Loucy (cell line): ENCODE measurements at regions not wholly inside any gene's neighbourhood (a gene's known extent, or its start where the extent isn't known, plus 50 kb on each side); places are given as distances from the start of the nearest gene placed in this dataset.

Experiments
- H2AFZ ChIP-seq: fragments of 200-600 bp; sonication (generic); 2 replicates; pipeline ENCODE4 v1.6.0; 2016; ENCODE audit warnings: antibody characterized with exemption, mild to moderate bottlenecking, low read length, moderate library complexity
- H3F3A ChIP-seq: fragments of 200-600 bp; 2 replicates; pipeline ENCODE4 v1.6.0; 2016; ENCODE audit warnings: antibody characterized with exemption, low read depth, mild to moderate bottlenecking
- H3K27me3 ChIP-seq: fragments of 200-600 bp; sonication (generic); 2 replicates; pipeline ENCODE4 v1.6.1; 2014; ENCODE audit warnings: low read length, mild to moderate bottlenecking; ENCODE audit not compliant: insufficient read depth, poor library complexity, severe bottlenecking
- H3K36me3 ChIP-seq: fragments of 200-600 bp; sonication (generic); 2 replicates; pipeline ENCODE4 v1.6.1; 2016; ENCODE audit warnings: low read length; ENCODE audit not compliant: insufficient read depth
- H3K4me1 ChIP-seq: fragments of 200-600 bp; sonication (generic); 2 replicates; pipeline ENCODE4 v1.5.1; 2014; ENCODE audit warnings: low read length, mild to moderate bottlenecking; ENCODE audit not compliant: insufficient read depth, poor library complexity, severe bottlenecking
- H3K4me2 ChIP-seq: fragments of 200-600 bp; sonication (generic); 2 replicates; pipeline ENCODE4 v1.6.0; 2014; ENCODE audit warnings: antibody characterized with exemption, low read length, low read depth, mild to moderate bottlenecking; ENCODE audit not compliant: poor library complexity, severe bottlenecking
- H3K4me3 ChIP-seq: fragments of 200-600 bp; sonication (generic); 2 replicates; pipeline ENCODE4 v1.5.1; 2014; ENCODE audit warnings: low read length, mild to moderate bottlenecking, mixed read lengths; ENCODE audit not compliant: poor library complexity, severe bottlenecking
- H3K79me2 ChIP-seq: fragments of 200-600 bp; sonication (generic); 2 replicates; pipeline ENCODE4 v1.6.1; 2014; ENCODE audit warnings: low read length; ENCODE audit not compliant: insufficient read depth
- H3K9ac ChIP-seq: fragments of 200-600 bp; sonication (generic); 2 replicates; pipeline ENCODE4 v1.6.0; 2014; ENCODE audit warnings: mild to moderate bottlenecking, low read depth, low read length, moderate library complexity; ENCODE audit not compliant: poor library complexity, severe bottlenecking
- H3K9me2 ChIP-seq: fragments of 200-600 bp; sonication (generic); replicated peaks from 2 replicates; pipeline ENCODE4 v1.6.1; 2016; ENCODE audit warnings: low read depth, low read length, mixed read lengths
- H3K9me3 ChIP-seq: fragments of 200-600 bp; sonication (generic); 2 replicates; pipeline ENCODE4 v1.6.1; 2014; ENCODE audit warnings: mild to moderate bottlenecking, antibody characterized with exemption, low read length, low read depth; ENCODE audit not compliant: insufficient read depth
- H4K20me1 ChIP-seq: fragments of 200-600 bp; sonication (generic); 2 replicates; pipeline ENCODE4 v1.6.0; 2014; ENCODE audit warnings: antibody characterized with exemption, low read length, mild to moderate bottlenecking; ENCODE audit not compliant: insufficient read depth, poor library complexity, severe bottlenecking
- EZH2phosphoT487 ChIP-seq: fragments of 200-600 bp; IDR thresholded peaks from 2 replicates; pipeline ENCODE4 v1.6.1; 2018; ENCODE audit warnings: antibody characterized with exemption, mild to moderate bottlenecking, moderate library complexity, borderline replicate concordance
- TF ChIP-seq, protein P1 (sequence below): fragments of 200-600 bp; sonication (generic); conservative IDR thresholded peaks from 2 replicates; pipeline ENCODE4 v1.5.1; 2014; ENCODE audit warnings: mild to moderate bottlenecking, antibody characterized with exemption, low read length

DNA sequence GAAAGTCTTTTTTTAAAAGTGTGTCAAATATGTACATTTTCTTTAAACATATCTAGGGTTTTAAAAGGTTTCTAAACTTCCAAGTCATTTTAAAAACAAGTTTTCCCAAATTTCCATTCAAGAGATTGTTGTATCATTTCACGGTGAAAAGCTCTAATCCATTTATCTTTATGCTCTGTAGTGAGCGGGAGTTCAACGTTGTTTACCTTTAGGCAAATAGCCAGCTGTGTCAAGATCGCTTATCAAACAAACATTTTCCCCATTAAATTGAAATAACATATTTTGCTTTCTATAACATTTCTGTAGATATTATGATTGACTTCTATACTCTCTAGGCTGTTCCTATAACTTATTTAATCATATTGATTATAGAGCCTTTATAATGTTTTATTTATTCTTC, 75.1 kb downstream of the CTSL start:
- Histone ChIP-seq H3K4me3 (no peak overlapping the region), H3K9me2 (no peaks in the 10 kb centered on the region), H2AFZ (no peak overlapping the region), H3K4me2 (no peak overlapping the region), H3K9me3 (no peaks in the 10 kb centered on the region), H4K20me1 (no peaks in the 10 kb centered on the region), H3K36me3 (no peaks in the 10 kb centered on the region), H3K79me2 (no peaks in the 10 kb centered on the region), H3K27me3 (no peaks in the 10 kb centered on the region), H3F3A (no peaks in the 10 kb centered on the region), H3K9ac (no peak overlapping the region), H3K4me1 (no peaks in the 10 kb centered on the region)
- TF ChIP-seq, protein P1, sequence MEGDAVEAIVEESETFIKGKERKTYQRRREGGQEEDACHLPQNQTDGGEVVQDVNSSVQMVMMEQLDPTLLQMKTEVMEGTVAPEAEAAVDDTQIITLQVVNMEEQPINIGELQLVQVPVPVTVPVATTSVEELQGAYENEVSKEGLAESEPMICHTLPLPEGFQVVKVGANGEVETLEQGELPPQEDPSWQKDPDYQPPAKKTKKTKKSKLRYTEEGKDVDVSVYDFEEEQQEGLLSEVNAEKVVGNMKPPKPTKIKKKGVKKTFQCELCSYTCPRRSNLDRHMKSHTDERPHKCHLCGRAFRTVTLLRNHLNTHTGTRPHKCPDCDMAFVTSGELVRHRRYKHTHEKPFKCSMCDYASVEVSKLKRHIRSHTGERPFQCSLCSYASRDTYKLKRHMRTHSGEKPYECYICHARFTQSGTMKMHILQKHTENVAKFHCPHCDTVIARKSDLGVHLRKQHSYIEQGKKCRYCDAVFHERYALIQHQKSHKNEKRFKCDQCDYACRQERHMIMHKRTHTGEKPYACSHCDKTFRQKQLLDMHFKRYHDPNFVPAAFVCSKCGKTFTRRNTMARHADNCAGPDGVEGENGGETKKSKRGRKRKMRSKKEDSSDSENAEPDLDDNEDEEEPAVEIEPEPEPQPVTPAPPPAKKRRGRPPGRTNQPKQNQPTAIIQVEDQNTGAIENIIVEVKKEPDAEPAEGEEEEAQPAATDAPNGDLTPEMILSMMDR = no peak
- no peak for TF ChIP-seq EZH2phosphoT487

DNA sequence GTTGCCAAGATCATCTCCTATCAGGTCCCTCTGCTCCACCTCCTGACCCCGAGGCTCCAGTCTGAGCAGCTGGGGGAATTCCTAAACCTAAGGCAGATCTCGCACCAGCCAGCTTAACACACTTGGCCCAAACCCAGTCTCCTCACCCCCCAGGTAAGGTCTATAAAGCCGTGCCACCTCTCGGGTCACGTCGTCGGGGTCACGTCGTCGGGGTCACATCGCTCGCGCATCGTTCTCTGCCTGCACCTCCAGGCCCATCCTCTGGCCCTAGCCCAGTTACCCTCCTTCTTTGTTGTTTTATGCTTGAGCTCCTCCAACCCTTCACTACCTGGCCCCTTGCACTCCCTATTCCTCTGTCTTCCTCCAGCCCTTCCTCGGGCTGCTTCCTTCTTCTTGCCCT, 77.2 kb downstream of the CTSL start:
- Histone ChIP-seq H3K4me2 (no peak overlapping the region), H4K20me1 (no peaks in the 10 kb centered on the region), H3K36me3 (no peaks in the 10 kb centered on the region), H3K4me3 (no peak overlapping the region), H3K27me3 (no peaks in the 10 kb centered on the region), H3K79me2 (no peaks in the 10 kb centered on the region), H3K9ac (no peak overlapping the region), H3K4me1 (no peaks in the 10 kb centered on the region), H2AFZ (no peak overlapping the region), H3K9me3 (no peaks in the 10 kb centered on the region; the same call in 1 of the 2 replicates), H3K9me2 (no peaks in the 10 kb centered on the region), H3F3A (no peaks in the 10 kb centered on the region)
- TF ChIP-seq, protein P1 = no peak
- TF ChIP-seq EZH2phosphoT487 = no peak

DNA sequence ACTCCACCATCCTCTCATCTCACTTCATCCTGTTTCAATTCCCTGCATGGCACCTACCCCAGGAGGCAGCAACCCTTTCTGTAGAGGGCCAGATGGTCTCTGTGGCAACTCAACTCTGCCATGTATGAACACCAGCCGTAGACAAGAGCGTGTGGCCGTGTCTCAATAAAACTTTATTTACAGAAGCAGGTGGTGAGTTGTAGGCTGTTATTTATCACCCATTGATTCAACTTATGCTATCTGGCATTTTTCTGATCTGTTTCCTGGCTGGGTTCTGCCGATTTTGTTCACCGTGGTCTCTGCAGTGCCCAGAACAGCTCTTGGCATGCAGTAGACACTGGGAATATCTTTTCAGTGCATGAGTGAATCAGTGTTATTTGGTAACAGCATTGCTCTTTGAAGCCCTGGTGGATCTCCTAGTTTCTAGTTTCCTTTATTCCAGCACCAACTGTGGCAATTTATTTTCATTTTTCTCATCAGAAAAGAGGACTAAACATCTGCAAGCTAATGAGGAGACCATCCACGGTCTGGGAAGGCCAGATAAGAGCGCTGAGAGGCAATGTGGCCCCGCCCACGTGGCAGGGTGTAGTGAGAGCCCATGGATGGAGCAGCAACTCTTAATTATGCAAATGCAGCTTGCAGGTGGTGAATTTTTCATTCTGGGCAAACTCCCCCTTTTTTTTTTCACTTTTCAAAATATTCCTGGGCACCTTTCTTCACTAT, 77.9 kb downstream of the CTSL start:
- H3F3A ChIP-seq = no peaks in the 10 kb centered on the region
- H3K79me2 ChIP-seq = no peaks in the 10 kb centered on the region
- H4K20me1 ChIP-seq = no peaks in the 10 kb centered on the region
- H2AFZ ChIP-seq = no peak overlapping the region
- no peak for TF ChIP-seq EZH2phosphoT487
- no peaks in the 10 kb centered on the region for H3K9me2 ChIP-seq
- H3K9me3 ChIP-seq = peaks cover 4% of the 10 kb centered on the region; the same call in 1 of the 2 replicates
- no peak overlapping the region for H3K4me2 ChIP-seq
- H3K4me3 ChIP-seq = no peak overlapping the region
- H3K9ac ChIP-seq = no peak overlapping the region
- H3K4me1 ChIP-seq = no peaks in the 10 kb centered on the region
- no peaks in the 10 kb centered on the region for H3K36me3 ChIP-seq
- no peaks in the 10 kb centered on the region for H3K27me3 ChIP-seq

DNA sequence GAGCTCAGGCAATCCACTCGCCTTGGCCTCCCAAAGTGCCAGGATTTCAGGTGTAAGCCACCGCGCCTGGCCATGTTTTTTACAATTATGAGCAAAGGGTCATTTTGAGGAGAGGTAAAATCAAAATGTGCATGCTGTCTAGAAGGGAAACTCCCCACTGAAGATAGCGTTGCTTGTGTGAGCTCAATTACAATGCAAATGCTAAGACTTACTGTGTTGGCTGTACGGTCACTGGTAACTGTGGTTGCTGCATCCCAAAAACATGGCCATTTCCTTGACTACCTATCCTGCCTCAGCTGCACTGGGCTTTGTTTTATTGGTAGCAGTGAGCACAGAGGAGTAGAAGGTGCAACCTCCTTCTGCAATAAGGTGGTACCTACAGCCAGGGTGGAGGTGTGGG, 77.4 kb upstream of the SPATA31E1 start:
- peaks cover 5% of the 10 kb centered on the region; the same call in 1 of the 2 replicates for H3K9me3 ChIP-seq
- H3K27me3 ChIP-seq = no peaks in the 10 kb centered on the region
- H2AFZ ChIP-seq = no peak overlapping the region
- no peaks in the 10 kb centered on the region for H3K79me2 ChIP-seq
- H3K9me2 ChIP-seq = no peaks in the 10 kb centered on the region
- H3K4me3 ChIP-seq = no peak overlapping the region
- H3K4me1 ChIP-seq = no peaks in the 10 kb centered on the region
- no peaks in the 10 kb centered on the region for H3F3A ChIP-seq
- no peak overlapping the region for H3K9ac ChIP-seq
- H3K36me3 ChIP-seq = no peaks in the 10 kb centered on the region
- TF ChIP-seq, protein P1 = no peak
- TF ChIP-seq EZH2phosphoT487 = no peak
- H3K4me2 ChIP-seq = no peak overlapping the region
- no peaks in the 10 kb centered on the region for H4K20me1 ChIP-seq
